CD4-positive, alpha-beta T cell (primary cell): ENCODE measurements at regions not wholly inside any gene's neighbourhood (a gene's known extent, or its start where the extent isn't known, plus 50 kb on each side); places are given as distances from the start of the nearest gene placed in this dataset.

Source experiments
- ATAC-seq: fragments of 200-7000 bp; cut with Tn5 transposase; one replicate; pipeline ENCODE4 v1.10.0; 2022; ENCODE audit warnings: mild to moderate bottlenecking; ENCODE audit not compliant: poor library complexity
- CTCF ChIA-PET: fragments of 350-600 bp; sonication (Branson Sonifier 250); formaldehyde crosslinking; loops from one replicate; lab custom pipeline; 2021; ENCODE audit warnings: antibody characterized with exemption, inconsistent platforms; lab: Charles Lee
- POLR2A ChIA-PET: fragments of 350-600 bp; sonication (Branson Sonifier 250); formaldehyde crosslinking; loops from one replicate; lab custom pipeline; 2021; ENCODE audit warnings: antibody characterized with exemption, inconsistent platforms; lab: Charles Lee
- DNase-seq, 14 experiments: peaks; one replicate each; pipeline ENCODE4 v3.0.0-alpha.2; 2013 to 2020; ENCODE audit warnings: mixed read lengths in 2 of 14
- H3K27ac ChIP-seq, 2 donors: one replicate each; pipeline versions ENCODE4 v1.5.1 to v1.7.0; 2013; ENCODE audit warnings: low read length in 2 of 2, low read depth in 1 of 2, mild to moderate bottlenecking in 1 of 2
- H3K27me3 ChIP-seq, 2 experiments: 1 replicate in 1 of 2; 2 replicates in 1 of 2; pipeline versions ENCODE4 v1.6.1 to v1.7.0; 2013; ENCODE audit warnings: low read length in 2 of 2, control low read depth in 1 of 2, mild to moderate bottlenecking in 1 of 2, moderate library complexity in 1 of 2; ENCODE audit not compliant: insufficient read depth in 2 of 2, control insufficient read depth in 1 of 2
- H3K36me3 ChIP-seq: one replicate; pipeline ENCODE4 v1.6.1; 2013; ENCODE audit warnings: low read length, control low read depth; ENCODE audit not compliant: insufficient read depth
- H3K4me1 ChIP-seq: one replicate; pipeline ENCODE4 v1.6.1; 2013; ENCODE audit warnings: low read length, control low read depth; ENCODE audit not compliant: insufficient read depth
- H3K4me3 ChIP-seq: one replicate; pipeline ENCODE4 v1.5.1; 2013; ENCODE audit warnings: mild to moderate bottlenecking, low read length, moderate library complexity
- H3K9me3 ChIP-seq, 2 experiments: 1 replicate in 1 of 2; 2 replicates in 1 of 2; pipeline versions ENCODE4 v1.6.1 to v1.7.0; 2013; ENCODE audit warnings: low read length in 2 of 2, mild to moderate bottlenecking in 2 of 2, control low read depth in 1 of 2, moderate library complexity in 1 of 2; ENCODE audit not compliant: control insufficient read depth in 1 of 2, insufficient read depth in 1 of 2
- H3K27ac Mint-ChIP-seq: one replicate; pipeline ENCODE4 v1.8.0; 2020; ENCODE audit warnings: mixed read lengths
- H3K27me3 Mint-ChIP-seq: one replicate; pipeline ENCODE4 v1.8.0; 2021; ENCODE audit warnings: mixed read lengths
- H3K36me3 Mint-ChIP-seq: one replicate; pipeline ENCODE4 v1.8.0; 2021; ENCODE audit warnings: low read depth, mixed read lengths
- H3K4me1 Mint-ChIP-seq: one replicate; pipeline ENCODE4 v1.8.0; 2021; ENCODE audit warnings: low read depth, mixed read lengths
- H3K4me3 Mint-ChIP-seq: one replicate; pipeline ENCODE4 v1.8.0; 2020; ENCODE audit warnings: mild to moderate bottlenecking, mixed read lengths
- H3K9me3 Mint-ChIP-seq: one replicate; pipeline ENCODE4 v1.8.0; 2020; ENCODE audit warnings: mixed read lengths
- intact Hi-C, 2 experiments: fragments of 100-400 bp; cut with DNase I in 1 of 2; cut with micrococcal nuclease in 1 of 2; formaldehyde crosslinking; loops; one replicate each; pipeline versions ENCODE4 v1.15.1 to v1.9.0; 2023 to 2025; cut with DNase I, micrococcal nuclease
- TF ChIP-seq, protein P1 (sequence below): fragments of 200-600 bp; IDR thresholded peaks from one replicate; pipeline ENCODE4 v1.8.0; 2022; ENCODE audit warnings: antibody characterized with exemption, mild to moderate bottlenecking

DNA sequence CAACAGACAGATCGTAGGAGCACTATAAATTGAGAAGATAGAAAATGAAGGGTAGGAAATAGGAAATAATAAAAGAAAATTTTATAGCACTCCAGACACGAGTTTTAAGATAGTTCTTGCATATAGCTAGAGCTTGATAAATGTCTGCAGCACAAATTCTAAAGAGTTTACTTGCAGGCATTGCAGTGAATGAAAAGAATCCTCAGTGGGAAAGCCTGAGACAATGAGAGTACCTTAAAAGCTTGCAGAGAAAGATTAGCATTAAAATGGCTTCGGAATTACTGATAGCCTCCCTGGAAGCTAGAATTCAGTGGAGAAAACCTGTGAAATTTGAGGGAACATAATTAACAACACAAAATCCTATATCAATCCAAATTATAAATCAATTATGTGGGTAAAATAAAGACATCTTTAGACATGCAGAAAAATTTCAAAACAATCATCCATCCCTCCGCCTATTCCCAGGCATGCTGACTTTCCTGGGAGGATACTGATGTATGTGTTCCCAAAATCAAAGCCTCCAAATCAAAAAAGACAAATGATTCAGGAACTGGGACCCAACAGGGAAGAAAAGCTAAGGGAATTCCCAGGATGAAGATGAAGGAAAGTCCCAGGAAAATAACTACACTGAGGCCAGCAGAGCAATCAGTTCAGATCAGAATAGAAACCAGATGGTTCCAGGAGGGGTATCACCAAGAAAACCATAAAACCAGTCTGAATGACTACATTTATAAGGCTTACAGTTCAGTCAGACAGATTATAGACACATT, 305.9 kb upstream of the USP25 start:
- CTCF ChIA-PET = no interaction called here
- intact Hi-C loops = no loop called here
- H3K36me3 Mint-ChIP-seq = no peaks in the 10 kb centered on the region
- no peaks in the 10 kb centered on the region for H3K9me3 Mint-ChIP-seq
- no peak overlapping the region for H3K4me3 ChIP-seq
- no peaks in the 10 kb centered on the region for H3K4me1 ChIP-seq
- H3K27ac Mint-ChIP-seq = no peak overlapping the region
- DNase-seq (no peak), ATAC-seq (no peak)
- no peak overlapping the region for H3K27ac ChIP-seq
- TF ChIP-seq, protein P1, sequence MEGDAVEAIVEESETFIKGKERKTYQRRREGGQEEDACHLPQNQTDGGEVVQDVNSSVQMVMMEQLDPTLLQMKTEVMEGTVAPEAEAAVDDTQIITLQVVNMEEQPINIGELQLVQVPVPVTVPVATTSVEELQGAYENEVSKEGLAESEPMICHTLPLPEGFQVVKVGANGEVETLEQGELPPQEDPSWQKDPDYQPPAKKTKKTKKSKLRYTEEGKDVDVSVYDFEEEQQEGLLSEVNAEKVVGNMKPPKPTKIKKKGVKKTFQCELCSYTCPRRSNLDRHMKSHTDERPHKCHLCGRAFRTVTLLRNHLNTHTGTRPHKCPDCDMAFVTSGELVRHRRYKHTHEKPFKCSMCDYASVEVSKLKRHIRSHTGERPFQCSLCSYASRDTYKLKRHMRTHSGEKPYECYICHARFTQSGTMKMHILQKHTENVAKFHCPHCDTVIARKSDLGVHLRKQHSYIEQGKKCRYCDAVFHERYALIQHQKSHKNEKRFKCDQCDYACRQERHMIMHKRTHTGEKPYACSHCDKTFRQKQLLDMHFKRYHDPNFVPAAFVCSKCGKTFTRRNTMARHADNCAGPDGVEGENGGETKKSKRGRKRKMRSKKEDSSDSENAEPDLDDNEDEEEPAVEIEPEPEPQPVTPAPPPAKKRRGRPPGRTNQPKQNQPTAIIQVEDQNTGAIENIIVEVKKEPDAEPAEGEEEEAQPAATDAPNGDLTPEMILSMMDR = no peak
- no peaks in the 10 kb centered on the region for H3K9me3 ChIP-seq
- H3K36me3 ChIP-seq = no peaks in the 10 kb centered on the region
- no peaks in the 10 kb centered on the region for H3K27me3 Mint-ChIP-seq
- H3K4me3 Mint-ChIP-seq = no peak overlapping the region
- no peaks in the 10 kb centered on the region for H3K27me3 ChIP-seq
- POLR2A ChIA-PET = no interaction called here
- H3K4me1 Mint-ChIP-seq = peaks cover 14% of the 10 kb centered on the region

DNA sequence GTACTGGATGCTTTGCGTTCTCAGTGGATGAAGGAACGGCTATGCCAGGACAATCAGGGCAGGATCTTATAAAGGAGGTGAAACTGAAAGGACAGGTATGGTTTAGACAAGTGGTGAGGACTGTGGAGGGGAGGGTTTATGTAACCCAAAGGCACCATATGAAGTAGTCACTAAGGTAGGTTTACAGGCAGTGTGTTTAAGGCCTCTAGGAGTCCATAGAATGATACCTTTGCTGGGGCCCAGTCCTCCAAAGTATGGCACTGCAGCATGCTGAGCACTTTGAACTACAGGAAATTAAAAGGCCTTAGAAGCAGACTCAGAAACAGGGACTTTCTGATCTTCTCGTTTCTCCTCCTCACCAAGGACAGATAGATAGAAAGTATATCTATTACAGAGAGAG, 304.7 kb upstream of the USP25 start:
- CTCF ChIA-PET = no interaction called here
- no peaks in the 10 kb centered on the region for H3K9me3 ChIP-seq
- POLR2A ChIA-PET = no interaction called here
- intact Hi-C loops = no loop called here
- ATAC-seq = no peak
- Mint-ChIP-seq H3K4me1 (peaks cover 14% of the 10 kb centered on the region), H3K27me3 (no peaks in the 10 kb centered on the region), H3K9me3 (no peaks in the 10 kb centered on the region), H3K27ac (no peak overlapping the region), H3K4me3 (no peak overlapping the region), H3K36me3 (no peaks in the 10 kb centered on the region)
- TF ChIP-seq, protein P1 = no peak
- no peak overlapping the region for H3K27ac ChIP-seq
- no peaks in the 10 kb centered on the region for H3K4me1 ChIP-seq
- H3K36me3 ChIP-seq = no peaks in the 10 kb centered on the region
- no peaks in the 10 kb centered on the region for H3K27me3 ChIP-seq
- DNase-seq = no peak
- no peak overlapping the region for H3K4me3 ChIP-seq

DNA sequence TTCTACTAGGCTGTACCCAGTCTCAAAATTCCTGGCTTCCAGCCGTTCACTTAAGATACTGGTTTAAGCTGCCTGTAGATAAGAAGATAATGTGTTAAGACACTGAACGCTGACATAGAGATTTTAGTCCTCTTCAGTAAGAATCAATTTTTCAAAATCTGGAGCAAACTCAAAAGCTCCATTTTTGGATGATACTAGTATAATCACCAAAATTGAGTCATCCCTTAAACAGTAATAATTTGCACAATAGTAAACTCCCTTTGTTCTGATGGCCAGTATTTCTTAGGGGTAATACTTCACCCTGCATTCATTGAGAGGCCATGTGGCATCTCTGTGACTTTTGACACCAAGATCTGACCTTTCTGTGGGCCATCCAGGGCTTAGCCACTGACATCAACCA, 299.8 kb upstream of the USP25 start:
- intact Hi-C loops = no loop called here
- no peak overlapping the region for H3K27ac ChIP-seq
- TF ChIP-seq, protein P1 = no peak

More for the DNA sequence above, 299.8 kb upstream of the USP25 start:
- H3K4me1 ChIP-seq = no peaks in the 10 kb centered on the region
- Mint-ChIP-seq H3K4me3 (no peak overlapping the region), H3K27ac (no peak overlapping the region), H3K4me1 (peaks cover 7% of the 10 kb centered on the region), H3K36me3 (no peaks in the 10 kb centered on the region), H3K9me3 (peaks cover 2% of the 10 kb centered on the region), H3K27me3 (no peaks in the 10 kb centered on the region)
- POLR2A ChIA-PET = no interaction called here
- H3K9me3 ChIP-seq = peaks cover 0 to 4% of the 10 kb centered on the region in 2 experiments
- no peak overlapping the region for H3K4me3 ChIP-seq
- no peaks in the 10 kb centered on the region for H3K36me3 ChIP-seq
- DNase-seq = no peak
- no peaks in the 10 kb centered on the region for H3K27me3 ChIP-seq
- ATAC-seq = no peak
- CTCF ChIA-PET = no interaction called here
